ENCODE measurements at regions not wholly inside any gene's neighbourhood (a gene's known extent, or its start where the extent isn't known, plus 50 kb on each side); places are given as distances from the start of the nearest gene placed in this dataset.

DNA sequence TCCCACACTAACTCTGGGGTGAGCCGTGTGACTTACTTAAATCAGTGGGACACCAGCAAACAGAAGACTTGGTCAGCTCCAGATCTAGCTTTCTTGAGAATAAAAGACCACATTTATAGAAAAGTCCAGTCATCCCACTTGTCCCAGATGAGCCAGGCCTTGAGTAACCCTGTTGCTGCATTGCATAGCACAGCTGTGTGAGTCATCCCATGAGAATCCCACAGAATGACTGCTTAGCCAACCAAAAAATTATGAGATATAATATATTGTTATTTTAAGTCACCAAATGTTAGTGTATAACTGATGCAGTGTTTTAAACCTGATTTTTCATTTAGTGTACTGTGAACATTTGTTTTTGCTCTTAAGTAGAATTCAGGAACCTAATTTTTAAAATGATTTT is 94.2 kb upstream of the FSHR start:
- peak; percentile 98 for DNase-seq

DNA sequence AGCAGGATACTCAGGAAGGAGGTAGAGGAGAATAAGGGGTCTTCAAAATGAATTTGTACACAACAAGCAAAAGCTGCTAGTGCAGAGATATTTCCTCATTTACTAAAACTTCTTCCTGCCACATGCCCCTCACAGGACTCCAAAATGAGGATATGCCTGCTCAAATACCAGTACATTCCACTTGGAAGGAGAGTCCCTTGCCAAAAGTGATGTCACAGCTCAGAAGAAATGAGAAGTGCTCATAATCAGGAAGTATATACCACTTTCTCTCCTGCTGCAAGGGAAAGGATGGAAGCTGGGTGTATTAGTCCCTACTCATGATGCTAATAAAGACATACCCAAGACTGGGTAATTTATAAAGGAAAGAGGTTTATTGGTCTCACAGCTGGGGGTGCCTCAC is 87.7 kb upstream of the FSHR start:
- DNase-seq: peak; percentile 81

DNA sequence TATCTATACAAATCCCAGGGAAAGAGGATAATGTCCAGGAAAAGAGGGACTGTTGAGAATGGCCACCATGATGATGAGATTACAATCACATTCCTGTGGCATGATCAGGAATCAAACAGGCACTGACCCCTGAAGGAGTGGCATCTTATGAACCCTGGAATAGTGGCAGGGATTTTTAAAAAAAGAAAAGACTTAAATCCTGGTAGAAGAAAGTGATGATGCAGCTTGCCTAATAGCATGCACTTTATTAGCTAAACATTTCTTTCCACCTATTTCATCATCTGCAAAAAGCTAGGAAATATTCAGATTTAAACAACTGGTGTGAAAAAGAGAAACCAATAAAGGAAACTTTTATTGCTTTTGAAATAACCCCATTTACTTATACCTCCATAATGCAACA is 87.2 kb upstream of the FSHR start:
- DNase-seq: peak; percentile 67

DNA sequence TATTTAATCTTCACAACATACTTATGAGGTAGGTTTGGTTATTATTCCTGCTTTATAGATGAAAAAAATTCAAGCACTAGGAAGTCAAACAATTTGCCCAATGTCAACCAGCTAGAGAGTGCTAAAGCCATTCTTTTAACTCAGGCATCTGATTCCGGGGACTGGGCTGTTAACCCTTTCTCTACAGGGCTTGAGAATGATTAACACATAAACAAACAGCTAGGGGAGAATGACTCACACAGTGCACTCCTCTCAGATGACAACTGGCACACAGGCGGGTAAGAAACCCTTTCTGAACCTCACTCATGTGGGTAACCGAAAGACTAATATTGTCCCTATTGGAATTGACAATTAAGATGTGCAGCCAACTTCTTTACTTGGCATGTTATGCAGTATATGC is 86.3 kb upstream of the FSHR start:
- peak; percentile 41 for DNase-seq

DNA sequence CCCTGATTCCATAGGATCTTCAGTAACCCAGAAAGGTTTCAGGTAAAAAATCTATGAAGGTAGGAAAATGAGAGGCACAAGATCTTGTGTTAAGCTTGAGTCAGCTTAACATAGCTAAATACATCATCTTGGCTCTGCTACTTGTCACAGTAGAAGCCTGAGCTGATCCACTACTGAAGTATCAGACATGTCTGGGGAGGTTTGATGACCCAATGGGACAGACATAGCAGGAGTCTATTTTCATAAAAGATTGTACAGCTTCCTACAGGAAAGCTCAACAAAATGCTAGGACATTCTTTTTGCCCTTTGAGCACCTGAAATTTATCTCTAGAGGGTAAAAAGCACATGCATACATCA is 84.3 kb upstream of the FSHR start:
- no peak for DNase-seq

DNA sequence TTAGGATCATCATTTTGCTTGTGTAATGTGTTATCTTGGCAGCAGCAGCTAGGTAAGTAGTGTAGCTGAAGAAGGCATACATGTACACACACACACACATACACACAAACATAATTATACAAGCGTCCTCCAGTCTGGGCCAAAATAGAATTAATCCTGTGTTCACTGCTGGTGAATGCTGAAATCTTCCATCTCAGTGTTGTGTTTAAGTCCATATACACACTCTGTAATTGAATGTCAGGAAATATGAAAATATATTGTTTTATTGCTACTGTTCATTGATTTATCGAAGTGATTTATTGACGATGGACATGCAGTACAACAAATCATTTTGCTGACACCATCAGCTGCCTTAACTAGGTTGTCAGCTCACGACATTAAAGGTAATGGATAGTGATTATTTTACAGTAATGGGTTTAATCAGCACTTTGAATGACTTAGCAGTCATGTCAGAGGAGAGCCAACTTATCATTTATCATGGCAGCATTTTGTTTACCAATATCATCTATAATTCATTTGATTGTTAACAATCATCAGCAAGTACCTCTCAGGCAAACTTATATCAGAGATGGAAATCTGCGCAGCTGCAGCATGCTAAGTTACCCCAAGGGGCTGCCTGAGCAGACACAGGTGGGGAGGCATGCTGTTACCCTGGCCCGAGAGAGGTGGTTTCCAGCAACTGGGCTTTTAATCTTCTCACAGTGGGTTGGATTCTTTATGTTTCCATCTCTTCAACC is 83.7 kb upstream of the FSHR start:
- no peak for DNase-seq

DNA sequence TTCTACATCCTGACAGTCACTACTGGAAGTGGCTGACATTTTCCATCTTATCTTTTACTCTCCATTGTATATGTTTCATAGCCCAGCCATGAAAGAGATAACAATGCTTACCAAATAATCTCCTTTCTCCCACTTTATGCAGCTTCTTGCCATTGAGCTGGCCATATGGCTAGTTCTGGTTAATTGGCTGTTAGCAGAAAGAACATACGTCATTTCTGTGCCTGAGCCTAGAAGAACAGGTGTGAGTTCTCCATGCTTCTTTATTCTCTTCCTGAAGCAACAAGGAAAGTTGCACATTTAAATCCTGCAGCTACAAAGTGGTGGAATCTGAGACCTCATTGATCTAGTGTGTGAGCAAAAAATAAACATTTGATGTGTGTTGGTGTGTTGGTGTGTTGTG is 82.0 kb upstream of the FSHR start:
- no peak for DNase-seq

DNA sequence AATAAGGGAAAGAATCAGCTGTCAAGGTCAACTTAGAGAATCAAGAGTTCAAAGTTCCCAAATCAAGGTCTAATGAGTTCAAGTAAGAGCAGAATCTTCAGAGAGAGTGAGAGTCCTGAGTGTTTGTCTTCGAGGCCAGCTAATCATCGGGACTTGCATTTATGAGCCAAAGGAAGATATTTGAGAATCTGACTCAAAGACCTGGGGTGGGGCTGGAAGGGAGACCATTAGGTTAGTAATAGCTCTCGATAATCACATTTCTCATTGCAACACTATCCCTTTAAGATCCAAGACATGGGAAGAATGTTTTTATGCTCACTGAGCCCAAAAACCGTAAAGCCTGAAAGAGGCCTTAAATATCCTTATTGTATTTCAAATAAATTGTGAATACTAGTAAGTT is 72.0 kb upstream of the FSHR start:
- peak; percentile 12 for DNase-seq

DNA sequence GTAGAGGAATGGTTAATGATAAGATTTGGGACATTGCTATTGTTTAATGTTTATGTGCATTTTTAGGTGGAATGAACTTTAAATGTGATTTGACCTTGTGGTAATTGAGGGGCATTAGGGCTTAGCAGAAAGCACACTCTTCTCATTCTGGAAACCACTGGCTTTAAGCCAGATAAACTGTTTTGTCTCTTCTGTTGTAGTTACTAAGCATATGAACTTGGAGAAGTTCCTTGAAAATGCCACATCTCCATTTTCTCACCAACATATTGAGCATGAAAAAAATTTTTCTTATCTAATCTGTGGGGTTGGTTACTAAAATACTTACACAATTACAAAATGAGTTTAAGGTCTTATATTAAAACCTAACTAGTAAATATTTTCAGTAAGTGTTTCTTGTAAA is 70.8 kb upstream of the FSHR start:
- no peak for DNase-seq

DNA sequence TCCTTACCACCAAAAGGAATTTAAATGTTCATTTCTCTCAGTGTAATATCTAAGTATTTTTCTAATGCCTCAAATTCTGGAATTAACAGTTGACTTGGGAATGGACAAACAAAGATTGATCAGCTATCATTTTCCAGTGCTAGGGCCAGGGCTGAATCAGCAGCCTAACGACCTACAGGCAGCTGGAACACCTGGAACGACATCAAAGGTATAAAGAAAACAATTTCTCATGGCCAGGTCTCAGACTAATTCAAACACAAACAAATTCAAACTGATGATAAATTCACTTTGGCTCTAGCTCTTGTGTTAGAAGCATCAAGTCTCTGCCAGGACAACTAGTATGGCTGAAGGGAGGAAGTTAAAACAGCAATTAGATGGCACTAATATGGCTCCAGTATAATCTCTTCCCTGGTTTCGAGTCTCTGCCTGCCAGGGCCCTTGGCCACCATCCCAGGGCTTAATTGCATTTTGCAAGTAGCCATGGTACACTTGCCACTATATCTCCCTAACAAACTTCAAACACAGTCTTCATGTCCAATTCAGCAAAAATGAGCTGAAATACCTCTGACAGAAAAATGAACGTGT is 70.2 kb upstream of the FSHR start:
- no peak for DNase-seq

DNA sequence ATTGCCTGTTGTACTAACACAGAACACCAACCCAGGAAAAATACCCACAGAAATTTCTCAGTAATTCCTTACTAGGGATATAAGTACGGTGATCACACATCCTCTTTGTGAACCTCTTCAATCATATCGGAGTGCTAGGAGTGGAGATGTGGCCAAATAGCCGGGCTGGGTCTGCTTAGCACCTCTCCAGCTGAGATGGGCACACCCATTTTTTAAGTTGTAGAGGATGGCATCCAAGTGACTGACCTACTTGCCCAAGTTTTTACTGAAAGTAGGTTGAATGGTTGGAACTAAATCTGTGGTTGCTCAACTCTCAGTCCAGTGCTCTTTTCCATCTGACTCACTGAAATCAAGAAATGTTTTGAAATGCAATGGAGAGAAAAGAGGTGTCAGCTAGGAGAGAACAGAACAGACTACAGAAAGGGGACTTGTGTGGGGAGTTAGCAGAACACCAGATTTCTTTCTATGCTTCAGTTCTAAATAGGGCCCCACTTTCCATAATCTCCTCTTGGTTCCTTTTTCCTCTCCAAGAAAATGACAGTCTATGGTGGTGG is 68.7 kb upstream of the FSHR start:
- no peak for DNase-seq

DNA sequence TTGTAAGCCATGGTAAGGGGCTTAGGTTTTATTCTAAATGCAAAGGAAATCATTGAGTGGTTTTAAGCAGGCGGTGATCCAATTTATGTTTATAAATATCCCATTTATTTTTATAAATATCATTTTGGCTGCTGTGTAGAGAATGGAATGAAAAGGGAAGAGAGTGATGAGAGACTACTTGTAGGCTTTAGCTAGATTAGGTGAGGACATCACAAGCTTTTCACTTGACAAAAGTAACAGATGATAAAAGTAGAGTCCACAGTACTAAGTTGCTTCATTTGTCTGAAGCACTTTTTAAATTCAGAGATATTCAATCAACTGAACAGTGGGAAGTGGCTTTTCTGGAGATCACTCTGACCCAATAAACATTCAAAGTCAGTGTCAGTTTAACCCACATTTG is 65.4 kb upstream of the FSHR start:
- DNase-seq: no peak

DNA sequence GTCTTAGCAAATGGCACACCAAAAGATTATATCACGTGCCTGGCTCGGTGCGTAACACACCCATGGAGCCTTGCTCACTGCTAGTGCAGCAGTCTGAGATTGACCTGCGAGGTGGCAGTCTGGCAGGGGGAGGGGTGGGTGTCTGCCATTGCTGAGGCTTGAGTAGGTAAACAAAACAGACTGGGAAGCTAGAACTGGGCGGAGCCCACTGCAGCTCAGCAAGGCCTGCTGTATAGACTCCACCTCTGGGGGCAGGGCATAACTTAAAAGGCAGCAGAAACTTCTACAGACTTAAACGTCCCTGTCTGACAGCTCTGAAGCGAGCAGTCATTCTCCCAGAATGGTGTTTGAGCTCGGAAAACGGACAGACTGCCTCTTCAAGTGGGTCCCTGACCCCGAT is 55.9 kb upstream of the FSHR start:
- DNase-seq: no peak

DNA sequence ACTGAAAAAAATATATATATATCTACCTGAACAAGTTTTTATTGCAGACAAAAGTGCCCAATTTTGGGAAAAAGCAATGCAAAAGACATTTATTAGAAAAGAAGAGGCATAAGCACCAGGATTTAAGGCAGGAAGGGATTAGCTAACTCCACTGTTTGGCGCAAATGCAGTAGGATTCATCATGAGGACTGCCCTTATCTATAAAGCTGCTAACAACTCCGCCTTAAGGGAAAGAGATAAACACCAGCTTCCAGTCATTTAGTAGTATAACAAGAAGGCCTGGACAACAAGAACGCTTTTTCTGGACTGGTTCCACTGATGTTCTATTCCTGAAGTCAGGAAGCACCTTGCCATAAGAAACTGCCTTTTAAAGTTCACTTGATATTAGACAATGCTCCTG is 52.9 kb upstream of the FSHR start:
- no peak for DNase-seq
